GM20000 (cell line): ENCODE measurements at regions not wholly inside any gene's neighbourhood (a gene's known extent, or its start where the extent isn't known, plus 50 kb on each side); places are given as distances from the start of the nearest gene placed in this dataset.

Experiments used
- DNase-seq: peaks from one replicate; pipeline ENCODE4 v3.0.0; 2012; ENCODE audit warnings: low spot score
- CTCF ChIP-seq: IDR thresholded peaks from 2 replicates; pipeline ENCODE4 v1.5.1; 2012; ENCODE audit warnings: mild to moderate bottlenecking, control low read depth; ENCODE audit errors: extremely low read depth, missing control alignments

GRCh38 chr15:96896766-96897165 lies 566.3 kb downstream of the NR2F2 start:
- TF ChIP-seq CTCF: no peak
- DNase-seq: no peak

GRCh38 chr15:96914081-96914480 lies 583.6 kb downstream of the NR2F2 start:
- no peak for TF ChIP-seq CTCF
- DNase-seq: no peak

- TF ChIP-seq CTCF: no peak
- no peak for DNase-seq
These were observed 586.2 kb downstream of the NR2F2 start for GRCh38 chr15:96916750-96917149.

GRCh38 chr15:96924570-96924969 lies 594.1 kb downstream of the NR2F2 start:
- no peak for TF ChIP-seq CTCF
- DNase-seq: no peak

- DNase-seq: no peak
- TF ChIP-seq CTCF: no peak
These were observed 617.1 kb downstream of the NR2F2 start for GRCh38 chr15:96947296-96948229.

GRCh38 chr15:96948981-96949380 lies 618.5 kb downstream of the NR2F2 start:
- DNase-seq: no peak
- no peak for TF ChIP-seq CTCF

- TF ChIP-seq CTCF: no peak
These were observed 628.2 kb downstream of the NR2F2 start for GRCh38 chr15:96958721-96959120.

More at GRCh38 chr15:96958721-96959120, 628.2 kb downstream of the NR2F2 start:
- no peak for DNase-seq
